Upper lobe of left lung (tissue), 4 donors: ENCODE measurements at regions not wholly inside any gene's neighbourhood (a gene's known extent, or its start where the extent isn't known, plus 50 kb on each side); places are given as distances from the start of the nearest gene placed in this dataset.

Experiments used
- CTCF ChIP-seq, 6 experiments: fragments of 450-650 bp in 4 of 6; fragments of 200-600 bp in 2 of 6; sonication (generic) in 2 of 6; IDR thresholded peaks; one replicate each; pipeline ENCODE4 v1.5.1; 2016 to 2019; ENCODE audit warnings: antibody characterized with exemption in 6 of 6
- EP300 ChIP-seq, 4 donors: sonication (generic); formaldehyde crosslinking; IDR thresholded peaks; one replicate each; pipeline ENCODE4 v1.5.1; 2017; ENCODE audit warnings: antibody characterized with exemption in 4 of 4, control low read depth in 2 of 4
- POLR2A ChIP-seq, 4 donors: fragments of 450-650 bp; IDR thresholded peaks; one replicate each; pipeline ENCODE4 v1.5.1; 2016 to 2017; ENCODE audit warnings: antibody characterized with exemption in 4 of 4, mild to moderate bottlenecking in 2 of 4
- POLR2AphosphoS5 ChIP-seq, 2 donors: sonication (generic); formaldehyde crosslinking; IDR thresholded peaks; one replicate each; pipeline ENCODE4 v1.5.1; 2017; ENCODE audit warnings: antibody characterized with exemption in 2 of 2

- TF ChIP-seq CTCF (IDR thresholded peaks at IDR 0.05) = no peak
- no peak for TF ChIP-seq POLR2AphosphoS5 (IDR thresholded peaks at IDR 0.05)
- no peak for TF ChIP-seq POLR2A (IDR thresholded peaks at IDR 0.05)
- TF ChIP-seq EP300 (IDR thresholded peaks at IDR 0.05) = no peak
These were observed 537.4 kb downstream of the TMEM135 start for GRCh38 chr11:87575088-87575487.
